Umbilical cord (tissue), 1 donor: ENCODE measurements at regions not wholly inside any gene's neighbourhood (a gene's known extent, or its start where the extent isn't known, plus 50 kb on each side); places are given as distances from the start of the nearest gene placed in this dataset.

ENCODE experiments used
- DNase-seq: peaks from one replicate; pipeline ENCODE4 v3.0.0-alpha.2; 2015; ENCODE audit warnings: low spot score

DNA sequence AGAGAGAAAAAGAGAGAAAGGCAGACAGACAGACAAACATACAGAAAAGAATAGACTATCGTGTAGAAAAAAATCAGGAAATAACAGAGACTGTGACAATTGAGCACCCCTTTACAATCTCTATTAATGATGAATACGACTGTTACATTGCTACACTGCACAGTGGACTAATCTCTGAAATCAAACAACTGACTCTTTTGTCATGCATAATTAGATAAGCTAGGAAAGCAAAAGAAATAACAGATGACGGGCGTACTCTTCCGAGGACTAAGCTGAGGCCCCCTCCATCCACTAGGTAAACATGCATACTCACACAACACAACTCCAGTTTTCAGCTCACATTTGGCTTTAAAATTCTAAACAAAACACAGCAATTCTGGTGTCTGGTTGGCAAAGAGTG, 267.0 kb downstream of the NOL4 start:
- DNase-seq = no peak

- DNase-seq = no peak
Measured at GRCh38 chr18:33951031-33951430, 273.7 kb downstream of the NOL4 start.

DNA sequence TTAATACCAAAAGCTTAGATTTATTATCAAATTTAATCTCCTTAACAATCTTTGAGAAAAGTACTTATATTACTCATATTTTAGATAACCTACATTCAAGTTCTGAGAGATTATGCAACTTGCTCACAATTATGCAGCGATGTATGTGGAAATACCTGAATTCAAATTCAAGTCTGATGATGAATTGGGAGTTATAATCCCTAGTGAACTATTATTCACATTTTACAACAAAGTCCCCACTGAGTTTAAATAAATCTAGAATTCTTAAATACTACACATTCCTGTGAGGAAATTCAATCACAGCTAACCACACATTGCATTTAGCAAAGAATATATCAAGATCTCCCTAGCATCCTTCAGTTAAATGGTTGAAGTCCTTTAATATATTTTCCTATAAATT, 278.4 kb downstream of the NOL4 start:
- DNase-seq = no peak

DNA sequence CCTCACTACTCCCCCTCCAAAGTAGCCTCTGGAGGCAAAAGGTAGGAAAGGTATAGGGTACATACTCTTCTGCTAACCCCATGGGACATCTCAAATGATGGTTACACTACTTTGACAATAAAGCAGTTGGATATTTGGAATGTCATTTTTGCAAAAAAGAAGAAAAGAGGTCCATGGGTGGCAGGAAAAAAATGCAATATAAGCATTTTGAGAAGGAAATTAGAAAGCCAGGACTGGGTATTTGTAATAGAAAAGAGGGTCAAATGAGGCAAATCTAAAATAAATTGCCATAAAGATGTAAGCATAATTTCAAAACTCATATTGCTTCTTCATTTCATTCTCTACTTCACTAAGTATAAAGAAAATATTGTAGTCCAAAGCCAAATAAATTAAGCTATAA, 280.2 kb downstream of the NOL4 start:
- no peak for DNase-seq

DNA sequence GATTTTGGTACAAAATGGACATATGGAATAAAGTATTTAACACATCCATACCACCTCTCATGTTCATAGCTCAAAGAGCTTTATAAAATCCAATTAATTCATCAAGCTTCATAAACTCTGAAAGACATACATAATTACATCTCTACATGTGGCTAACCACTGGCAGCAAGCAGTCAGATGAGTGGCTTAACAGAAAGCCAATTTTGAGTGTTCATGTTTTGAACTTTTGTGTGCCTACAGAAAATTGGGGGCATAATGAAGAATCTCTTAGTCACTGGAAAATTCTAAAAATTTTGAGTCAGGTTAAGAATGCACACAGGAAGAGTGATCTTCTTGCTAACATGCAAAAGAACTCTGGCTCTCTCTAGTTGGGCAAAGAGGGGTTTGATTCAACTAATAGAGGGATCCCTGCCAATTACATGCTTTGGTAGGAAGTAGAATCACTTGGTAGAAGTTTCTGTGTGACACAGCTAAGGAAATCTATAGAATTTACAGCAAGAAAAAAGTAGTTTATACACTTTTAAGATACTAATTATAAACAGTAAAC, 287.4 kb downstream of the NOL4 start:
- DNase-seq = no peak

- DNase-seq = no peak
Measured at GRCh38 chr18:33934258-33934657, 290.5 kb downstream of the NOL4 start.

- DNase-seq = peak; percentile 27
Measured at GRCh38 chr18:33928231-33928630, 296.5 kb downstream of the NOL4 start.

GRCh38 chr18:33924576-33924975, 300.1 kb downstream of the NOL4 start:
- no peak for DNase-seq

GRCh38 chr18:33923980-33924379, 300.7 kb downstream of the NOL4 start:
- DNase-seq = no peak

- no peak for DNase-seq
Measured at GRCh38 chr18:33918571-33918970, 306.1 kb downstream of the NOL4 start.

DNA sequence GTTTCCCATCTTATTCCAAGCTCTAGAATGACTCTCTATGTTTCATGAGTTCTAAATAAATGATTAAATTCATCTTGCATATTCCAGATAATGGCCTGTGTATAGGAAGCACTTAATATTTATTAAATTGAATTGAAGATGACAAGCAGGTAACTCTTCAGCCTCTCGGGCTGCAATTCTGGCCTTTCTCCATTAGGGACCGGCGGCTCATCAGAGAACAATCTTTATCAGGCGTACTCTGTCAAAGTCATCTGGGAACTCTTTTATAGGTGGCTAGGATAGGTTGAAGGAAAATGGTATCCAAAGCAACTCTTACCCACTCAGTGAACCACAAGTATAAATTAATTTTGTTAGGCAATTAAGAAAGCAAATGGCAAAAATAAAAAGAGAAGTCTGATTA, 308.5 kb downstream of the NOL4 start:
- DNase-seq = no peak

GRCh38 chr18:33914399-33914798, 310.3 kb downstream of the NOL4 start:
- no peak for DNase-seq

- no peak for DNase-seq
Measured at GRCh38 chr18:33906046-33906445, 318.7 kb downstream of the NOL4 start.

GRCh38 chr18:33901894-33902512, 322.7 kb downstream of the NOL4 start:
- DNase-seq = no peak

GRCh38 chr18:33900638-33901037, 322.6 kb downstream of the ASXL3 start:
- DNase-seq = no peak

DNA sequence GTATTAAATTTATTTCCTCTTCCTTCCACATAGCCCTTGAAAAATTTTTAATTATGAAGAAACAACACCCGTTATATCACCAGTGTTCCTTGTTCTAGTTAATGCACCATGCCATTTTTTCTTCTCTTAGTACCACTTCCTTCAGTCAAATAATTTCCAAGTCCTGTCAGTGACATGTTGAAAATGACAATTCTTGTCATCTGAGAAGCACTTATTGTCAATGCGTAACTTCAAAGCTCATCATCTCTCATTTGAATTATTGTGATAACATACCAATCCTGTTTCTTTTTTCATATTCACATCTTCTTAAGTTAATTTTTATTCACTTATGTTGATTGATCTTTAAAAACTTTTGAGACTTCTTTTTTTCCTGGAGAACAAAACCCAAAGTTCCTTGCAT, 320.4 kb downstream of the ASXL3 start:
- no peak for DNase-seq

DNA sequence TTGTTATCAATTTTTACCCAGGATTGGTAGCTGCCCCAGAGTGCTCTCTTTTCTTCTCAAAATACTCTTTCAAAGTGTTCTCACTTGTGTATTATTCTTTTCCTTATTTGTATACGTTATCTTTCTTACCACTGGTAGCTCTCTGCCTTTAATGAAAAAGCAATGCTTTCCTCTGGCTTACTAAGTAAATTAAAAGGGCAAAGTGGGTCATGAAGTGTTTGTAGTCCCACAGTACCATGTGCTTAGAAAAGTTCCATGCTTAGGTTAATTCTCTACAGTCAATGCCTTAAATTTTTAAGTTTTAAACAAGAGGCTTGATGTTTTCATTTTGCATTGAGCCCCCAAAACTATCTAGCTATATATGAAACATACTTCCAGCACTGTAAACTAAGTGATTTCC, 300.2 kb downstream of the ASXL3 start:
- DNase-seq = no peak

GRCh38 chr18:33875029-33875565, 297.1 kb downstream of the ASXL3 start:
- DNase-seq = no peak

DNA sequence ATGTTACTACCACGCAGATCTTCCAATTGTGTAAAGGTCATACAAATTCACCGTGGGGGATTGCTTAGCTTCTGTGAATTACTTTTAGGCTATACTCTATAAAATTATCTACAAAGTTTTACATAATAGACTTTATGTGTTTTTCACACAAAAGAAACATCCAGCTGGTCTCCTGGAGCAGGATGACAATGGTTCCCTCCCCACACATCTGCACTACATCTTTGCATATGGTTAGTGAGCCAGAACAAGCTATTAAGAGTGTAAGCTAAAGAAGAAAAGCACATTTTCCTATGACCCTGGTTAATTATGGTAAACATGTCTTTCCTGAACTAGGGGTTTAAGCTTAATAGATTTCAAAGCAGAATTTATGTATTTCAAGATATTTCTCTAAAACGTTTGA, 295.1 kb downstream of the ASXL3 start:
- no peak for DNase-seq

GRCh38 chr18:33871363-33872025, 293.5 kb downstream of the ASXL3 start:
- no peak for DNase-seq

DNA sequence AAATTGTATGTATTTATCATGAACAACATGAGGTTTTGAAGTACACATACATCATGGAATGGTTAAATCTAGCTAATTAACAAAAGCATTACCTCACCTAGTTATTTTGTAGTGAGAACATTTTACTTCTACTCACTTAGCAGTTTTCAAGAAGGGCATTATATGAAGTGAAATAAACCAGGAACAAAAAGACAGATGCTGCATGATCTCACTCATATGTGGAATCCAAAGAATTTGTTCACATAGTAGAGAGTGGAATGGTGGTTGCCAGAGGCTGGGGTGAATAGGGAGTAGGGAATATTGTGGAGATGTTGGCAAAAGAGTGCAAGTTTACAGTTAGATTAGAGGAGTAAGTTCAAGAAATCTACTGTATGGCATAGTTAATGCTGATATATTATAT, 292.0 kb downstream of the ASXL3 start:
- DNase-seq = peak; percentile 89

GRCh38 chr18:33866386-33866785, 288.4 kb downstream of the ASXL3 start:
- no peak for DNase-seq

DNA sequence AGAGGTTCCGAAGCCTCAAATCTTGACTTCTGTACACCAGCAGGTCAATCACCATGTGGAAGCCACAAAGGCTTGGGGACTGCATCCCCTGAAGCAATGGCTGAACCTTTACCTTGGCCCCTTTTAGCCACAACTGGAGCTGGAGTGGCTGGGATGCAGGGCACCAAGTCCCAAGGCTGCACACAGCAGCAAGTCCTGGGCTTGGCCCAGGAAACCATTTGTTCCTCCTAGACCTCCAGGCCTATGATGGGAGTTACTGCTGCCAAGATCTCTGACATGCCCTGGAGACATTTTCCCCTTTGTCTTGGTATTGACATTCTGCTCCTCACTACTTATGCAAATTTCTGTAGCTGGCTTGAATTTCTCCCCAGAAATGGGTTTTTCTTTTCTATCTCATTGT, 285.9 kb downstream of the ASXL3 start:
- DNase-seq = no peak
